HEK293 (cell line): ENCODE measurements at regions not wholly inside any gene's neighbourhood (a gene's known extent, or its start where the extent isn't known, plus 50 kb on each side); places are given as distances from the start of the nearest gene placed in this dataset.

ENCODE experiments used
- CTCF ChIP-seq: fragments of 450-650 bp; formaldehyde crosslinking; IDR thresholded peaks from 2 replicates; pipeline ENCODE4 v1.5.1; 2016; ENCODE audit warnings: missing biosample characterization, missing genetic modification characterization
- GLI4 ChIP-seq: fragments of 450-650 bp; formaldehyde crosslinking; IDR thresholded peaks from 2 replicates; pipeline ENCODE4 v1.5.1; 2016; ENCODE audit warnings: missing biosample characterization, missing genetic modification characterization
- ZBTB44 ChIP-seq: fragments of 450-650 bp; IDR thresholded peaks from 2 replicates; pipeline ENCODE4 v1.5.1; 2018; ENCODE audit warnings: missing biosample characterization, mild to moderate bottlenecking, missing genetic modification characterization
- ZNF280C ChIP-seq: fragments of 450-650 bp; formaldehyde crosslinking; IDR thresholded peaks from 2 replicates; pipeline ENCODE4 v1.5.1; 2016; ENCODE audit warnings: missing biosample characterization, missing genetic modification characterization
- ZNF394 ChIP-seq: fragments of 450-650 bp; formaldehyde crosslinking; IDR thresholded peaks from 2 replicates; pipeline ENCODE4 v1.5.1; 2016; ENCODE audit warnings: missing biosample characterization, missing genetic modification characterization, mild to moderate bottlenecking, moderate library complexity, borderline replicate concordance

GRCh38 chr3:113128386-113129015 lies 82.9 kb upstream of the BOC start:
- TF ChIP-seq ZNF394 (tag by site-specific recombination) = no peak
- TF ChIP-seq CTCF (tag by site-specific recombination) = no peak
- no peak for TF ChIP-seq GLI4 (tag by site-specific recombination)
- no peak for TF ChIP-seq ZNF280C (tag by site-specific recombination)
- TF ChIP-seq ZBTB44 (tag by site-specific recombination) = no peak
